HUES6 (cell line): ENCODE measurements at regions not wholly inside any gene's neighbourhood (a gene's known extent, or its start where the extent isn't known, plus 50 kb on each side); places are given as distances from the start of the nearest gene placed in this dataset.
"Not testable (repeated sequence)": the region's sequence is repeated elsewhere in the genome, so short reads cannot be mapped to it uniquely, and the experiment has no call there.

Experiments
- H3K27ac ChIP-seq: 2 replicates; pipeline ENCODE4 v1.7.0; 2013; ENCODE audit warnings: low read depth, mild to moderate bottlenecking, low read length, inconsistent platforms
- H3K27me3 ChIP-seq: 2 replicates; pipeline ENCODE4 v1.6.1; 2013; ENCODE audit warnings: low read length; ENCODE audit not compliant: control insufficient read depth, insufficient read depth
- H3K36me3 ChIP-seq: 2 replicates; pipeline ENCODE4 v1.6.1; 2013; ENCODE audit warnings: low read length; ENCODE audit not compliant: control insufficient read depth, insufficient read depth
- H3K4me1 ChIP-seq: 2 replicates; pipeline ENCODE4 v1.6.1; 2013; ENCODE audit warnings: low read length; ENCODE audit not compliant: control insufficient read depth, insufficient read depth
- H3K4me3 ChIP-seq: 2 replicates; pipeline ENCODE4 v1.5.1; 2013; ENCODE audit warnings: low read depth, low read length
- H3K9ac ChIP-seq: one replicate; pipeline ENCODE4 v1.6.1; 2013; ENCODE audit warnings: mild to moderate bottlenecking, low read length
- H3K9me3 ChIP-seq: 2 replicates; pipeline ENCODE4 v1.6.1; 2013; ENCODE audit warnings: low read depth, low read length; ENCODE audit not compliant: control insufficient read depth, insufficient read depth

DNA sequence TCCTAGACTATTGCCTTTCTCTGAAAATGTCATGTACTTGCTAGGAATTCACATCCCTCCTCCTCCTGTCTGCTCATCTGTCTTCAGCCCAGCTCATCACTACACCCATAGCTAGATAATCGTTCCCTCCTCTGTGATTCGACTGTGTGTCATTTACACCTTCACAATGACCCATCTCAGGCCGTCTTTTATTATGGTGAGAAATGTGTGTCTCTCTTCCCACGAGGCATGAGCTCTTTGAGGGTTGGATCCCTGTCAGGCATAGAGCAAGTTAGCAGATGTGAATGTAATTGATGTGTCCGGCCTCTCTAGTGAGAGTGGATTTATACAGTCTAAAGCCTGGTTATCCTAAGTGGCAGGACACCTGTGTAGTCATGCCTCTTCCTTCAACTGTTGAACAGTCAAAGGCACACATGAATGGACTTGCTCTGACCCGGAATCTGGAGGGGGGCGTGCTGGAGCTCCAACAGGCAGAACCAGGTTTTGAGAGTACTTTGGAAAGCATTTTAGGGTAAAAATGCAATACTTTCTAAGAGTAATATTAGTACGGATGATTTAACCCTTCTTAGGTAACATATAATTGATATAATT is 182.1 kb downstream of the UTRN start:
- Histone ChIP-seq H3K27ac (no peak overlapping the region), H3K4me1 (peaks cover 16% of the 10 kb centered on the region), H3K27me3 (no peaks in the 10 kb centered on the region), H3K9me3 (peaks cover 18% of the 10 kb centered on the region), H3K36me3 (peaks cover 17% of the 10 kb centered on the region), H3K9ac (no peak overlapping the region), H3K4me3 (no peak overlapping the region)

DNA sequence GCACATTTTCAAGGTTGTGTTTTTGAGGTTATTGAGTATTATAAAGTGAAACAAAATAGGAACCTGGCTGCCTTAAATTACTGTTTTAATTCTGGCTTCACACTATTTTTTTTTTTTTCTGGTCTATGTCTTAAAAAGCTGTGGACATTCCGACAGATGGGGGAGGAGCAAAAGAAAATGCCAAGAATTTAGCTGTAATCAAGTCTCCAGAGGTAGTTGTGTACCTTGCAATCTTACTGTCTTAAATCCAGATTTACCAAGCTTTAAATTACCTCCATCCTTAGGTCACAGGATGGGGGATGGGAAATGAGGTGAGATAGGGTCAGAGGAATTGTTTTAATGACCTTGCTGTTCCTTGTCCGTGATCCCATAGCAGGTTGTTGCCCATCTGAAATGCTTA is 182.8 kb downstream of the UTRN start:
- Histone ChIP-seq H3K27ac (no peak overlapping the region), H3K27me3 (no peaks in the 10 kb centered on the region), H3K4me1 (peaks cover 16% of the 10 kb centered on the region), H3K9ac (no peak overlapping the region), H3K36me3 (peaks cover 16% of the 10 kb centered on the region), H3K9me3 (peaks cover 18% of the 10 kb centered on the region), H3K4me3 (no peak overlapping the region)

DNA sequence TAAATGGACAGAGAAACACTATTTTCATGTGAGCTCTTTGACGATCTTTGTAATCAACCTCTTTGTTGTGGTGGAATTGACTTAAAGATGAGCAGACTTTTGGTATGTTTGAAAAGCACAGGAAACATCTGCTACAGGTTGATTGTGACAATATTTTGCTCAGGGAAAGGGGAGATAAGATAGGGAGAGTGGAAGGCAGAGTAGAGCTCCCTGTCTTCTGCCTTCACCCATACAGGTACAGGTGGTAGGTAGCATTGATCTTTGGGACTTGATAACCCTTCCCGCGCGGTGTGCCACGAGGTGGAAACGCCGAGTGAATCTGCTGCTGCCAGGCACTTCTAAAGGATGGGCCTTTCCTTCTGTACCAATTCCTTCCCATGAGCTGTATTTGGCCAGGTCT is 183.6 kb downstream of the UTRN start:
- Histone ChIP-seq H3K27me3 (no peaks in the 10 kb centered on the region), H3K4me1 (peaks cover 16% of the 10 kb centered on the region), H3K9me3 (peaks cover 18% of the 10 kb centered on the region), H3K4me3 (no peak overlapping the region), H3K36me3 (peaks cover 13% of the 10 kb centered on the region), H3K27ac (no peak overlapping the region), H3K9ac (no peak overlapping the region)

DNA sequence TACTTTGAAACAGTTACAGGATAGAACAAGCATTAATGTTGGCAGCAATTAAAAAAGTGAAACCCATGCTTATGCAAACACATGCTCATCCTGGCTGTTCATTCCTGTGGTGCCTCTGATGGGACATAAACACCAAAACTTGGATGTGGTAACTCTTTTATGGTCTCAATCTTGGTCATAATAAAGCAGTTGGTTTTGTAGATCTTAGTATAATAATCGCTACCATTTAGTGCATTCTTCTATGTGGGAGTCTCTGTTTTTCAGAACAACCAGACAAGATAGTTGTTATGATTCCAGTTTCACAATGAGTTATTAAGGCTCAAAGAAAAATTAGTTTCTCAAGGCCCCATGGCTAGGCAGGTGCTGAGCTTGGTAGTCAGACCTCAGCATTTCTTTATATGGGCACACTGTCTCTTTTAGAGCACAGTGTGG is 184.0 kb downstream of the UTRN start:
- Histone ChIP-seq H3K36me3 (peaks cover 15% of the 10 kb centered on the region), H3K27ac (no peak overlapping the region), H3K4me1 (peaks cover 16% of the 10 kb centered on the region), H3K4me3 (no peak overlapping the region), H3K9ac (no peak overlapping the region), H3K27me3 (no peaks in the 10 kb centered on the region), H3K9me3 (peaks cover 18% of the 10 kb centered on the region)

DNA sequence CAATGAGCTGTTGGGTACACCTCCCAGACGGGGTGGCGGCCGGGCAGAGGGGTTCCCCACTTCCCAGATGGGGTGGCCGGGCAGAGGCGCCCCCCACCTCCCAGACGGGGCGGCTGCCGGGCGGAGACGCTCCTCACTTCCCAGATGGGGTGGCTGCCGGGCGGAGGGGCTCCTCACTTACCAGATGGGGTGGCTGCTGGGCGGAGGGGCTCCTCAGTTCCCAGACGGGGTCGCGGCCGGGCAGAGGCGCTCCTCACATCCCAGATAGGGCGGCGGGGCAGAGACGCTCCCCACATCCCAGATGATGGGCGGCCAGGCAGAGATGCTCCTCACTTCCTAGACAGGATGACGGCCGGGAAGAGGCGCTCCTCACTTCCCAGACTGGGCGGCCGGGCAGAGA is 185.1 kb downstream of the UTRN start:
- H3K36me3 ChIP-seq = peaks cover 25% of the 10 kb centered on the region
- H3K9me3 ChIP-seq = peaks cover 18% of the 10 kb centered on the region
- H3K27me3 ChIP-seq, H3K4me3 ChIP-seq, H3K27ac ChIP-seq, H3K9ac ChIP-seq: not testable (repeated sequence)
- H3K4me1 ChIP-seq = peaks cover 16% of the 10 kb centered on the region

DNA sequence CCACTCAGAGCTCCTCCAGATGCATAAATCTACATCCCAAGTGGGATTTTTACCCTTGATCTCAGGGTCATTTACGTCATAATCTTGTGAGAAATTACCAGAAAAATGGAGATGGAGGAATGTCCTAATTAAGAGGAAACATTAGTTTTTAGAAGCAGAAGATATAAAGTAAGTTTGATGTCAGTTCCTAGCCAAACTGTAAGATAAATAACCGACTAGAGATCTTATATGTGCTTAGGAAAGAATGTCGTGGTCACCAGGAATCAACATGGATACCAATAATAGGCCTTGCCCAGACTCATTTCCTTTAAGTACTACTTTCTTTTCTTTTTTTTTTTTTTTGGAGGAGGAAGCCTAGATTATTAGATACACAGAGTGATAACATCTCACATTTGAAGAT is 186.9 kb downstream of the UTRN start:
- no peaks in the 10 kb centered on the region for H3K27me3 ChIP-seq
- peaks cover 11% of the 10 kb centered on the region for H3K4me1 ChIP-seq
- H3K36me3 ChIP-seq = peaks cover 28% of the 10 kb centered on the region
- peaks cover 18% of the 10 kb centered on the region for H3K9me3 ChIP-seq
- no peak overlapping the region for H3K9ac ChIP-seq
- H3K4me3 ChIP-seq = no peak overlapping the region
- no peak overlapping the region for H3K27ac ChIP-seq

DNA sequence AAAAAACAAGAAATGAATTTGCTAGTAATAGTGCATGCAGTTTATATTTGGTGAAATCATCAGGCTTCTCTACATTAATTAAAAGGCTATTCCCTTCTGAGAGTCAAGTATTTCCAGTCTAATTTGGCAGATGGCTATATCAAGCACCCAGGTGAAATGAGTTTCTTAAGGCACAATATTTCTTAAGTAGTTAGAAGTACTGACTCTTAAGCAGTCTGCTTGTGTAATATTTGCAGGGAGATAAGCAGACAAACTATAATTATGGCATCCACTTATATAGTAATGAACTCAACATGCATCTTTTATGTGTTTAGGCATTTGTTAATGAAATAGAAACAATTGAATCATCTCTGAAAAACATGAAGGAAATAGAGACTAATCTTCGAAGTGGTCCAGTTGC is 189.2 kb downstream of the UTRN start:
- H3K27me3 ChIP-seq = no peaks in the 10 kb centered on the region
- H3K9ac ChIP-seq = no peak overlapping the region
- no peak overlapping the region for H3K4me3 ChIP-seq
- no peaks in the 10 kb centered on the region for H3K4me1 ChIP-seq
- no peak overlapping the region for H3K27ac ChIP-seq
- peaks cover 11% of the 10 kb centered on the region for H3K9me3 ChIP-seq
- H3K36me3 ChIP-seq = peaks cover 27% of the 10 kb centered on the region

DNA sequence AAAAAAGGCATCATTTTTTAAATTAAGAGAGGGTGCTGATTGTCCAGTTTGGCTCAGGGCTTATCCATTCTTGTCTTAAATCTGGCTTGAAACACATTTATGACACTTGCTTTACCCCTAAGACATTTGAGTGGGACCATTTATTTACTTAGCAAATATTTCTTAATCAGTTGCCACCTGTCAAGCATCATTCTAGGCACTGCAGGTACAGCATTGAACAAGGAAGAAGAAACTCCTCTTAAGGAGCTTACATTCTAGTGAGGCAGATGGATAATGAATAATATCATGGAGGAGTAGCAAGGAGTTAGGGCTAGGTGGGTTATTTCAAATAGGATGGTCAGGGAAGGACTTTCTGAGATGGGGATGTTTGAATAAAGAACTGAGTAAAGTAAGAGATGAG is 189.8 kb downstream of the UTRN start:
- H3K27me3 ChIP-seq = no peaks in the 10 kb centered on the region
- peaks cover 27% of the 10 kb centered on the region for H3K36me3 ChIP-seq
- no peak overlapping the region for H3K27ac ChIP-seq
- no peaks in the 10 kb centered on the region for H3K4me1 ChIP-seq
- H3K9ac ChIP-seq = no peak overlapping the region
- H3K4me3 ChIP-seq = no peak overlapping the region
- peaks cover 10% of the 10 kb centered on the region; the same call in 1 of the 2 replicates for H3K9me3 ChIP-seq

DNA sequence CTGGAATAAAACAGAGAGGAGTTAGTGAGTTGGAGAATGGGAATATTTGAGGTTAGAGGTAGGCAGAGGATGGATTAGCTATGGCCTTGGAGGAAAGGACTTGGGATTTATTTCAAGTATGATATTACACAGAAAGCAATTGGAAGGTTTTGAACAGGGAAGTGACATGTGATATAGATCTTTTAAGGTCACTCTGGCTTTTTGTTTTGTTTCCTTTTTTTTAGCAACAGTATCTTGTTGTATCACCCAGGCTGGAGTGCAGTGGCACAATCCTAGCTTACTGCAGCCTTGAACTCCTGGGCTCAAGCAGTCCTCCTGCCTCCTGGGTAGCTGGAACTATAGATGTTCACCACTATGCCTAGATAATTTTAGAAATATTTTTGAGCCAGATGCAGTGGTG is 190.3 kb downstream of the UTRN start:
- Histone ChIP-seq H3K9me3 (0 out of 2 replicates have a peak, but pooled peaks cover 9% of the 10 kb centered on the region), H3K4me1 (no peaks in the 10 kb centered on the region), H3K9ac (no peak overlapping the region), H3K27ac (no peak overlapping the region), H3K36me3 (peaks cover 32% of the 10 kb centered on the region), H3K4me3 (no peak overlapping the region), H3K27me3 (no peaks in the 10 kb centered on the region)

DNA sequence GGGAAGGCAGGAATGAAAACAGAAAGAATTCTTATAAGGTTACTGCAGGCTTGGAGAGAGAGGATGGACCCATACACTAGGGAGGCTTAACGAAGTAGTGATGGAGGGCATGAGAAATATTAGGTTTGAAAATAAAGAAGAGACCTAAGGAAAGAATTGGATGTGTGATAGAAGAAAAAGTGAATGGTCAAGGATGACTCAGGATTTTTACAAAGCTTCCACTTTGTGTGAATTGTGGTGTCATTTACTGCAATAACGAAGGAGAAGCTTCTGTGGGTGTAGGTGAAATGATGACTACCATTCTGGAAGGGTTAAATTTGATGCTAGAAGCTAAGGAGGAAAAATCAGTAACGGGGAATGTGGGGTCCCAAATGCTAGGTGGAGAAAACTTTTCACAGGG is 191.2 kb downstream of the UTRN start:
- no peak overlapping the region for H3K9ac ChIP-seq

DNA sequence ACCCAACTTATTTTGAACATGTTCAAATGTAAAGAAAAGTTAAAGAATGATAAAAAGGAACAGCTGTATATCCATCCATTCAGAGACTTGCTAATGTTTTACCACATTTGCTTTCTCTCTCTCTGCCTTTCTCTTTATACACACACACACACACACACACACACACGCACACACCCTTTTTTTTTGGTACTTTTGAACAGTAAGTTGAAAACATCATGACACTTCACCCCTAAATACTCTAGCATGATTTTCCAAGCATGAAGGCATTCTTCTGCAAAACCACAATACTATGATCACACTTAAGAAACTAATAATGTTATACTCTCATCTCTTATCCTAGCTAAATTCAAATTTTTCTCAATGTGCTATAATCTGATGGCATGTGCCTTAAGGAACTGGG is 192.3 kb downstream of the UTRN start:
- Histone ChIP-seq H3K4me3 (no peak overlapping the region), H3K9ac (no peak overlapping the region), H3K27me3 (no peaks in the 10 kb centered on the region), H3K9me3 (no peaks in the 10 kb centered on the region), H3K4me1 (no peaks in the 10 kb centered on the region), H3K36me3 (peaks cover 31% of the 10 kb centered on the region), H3K27ac (no peak overlapping the region)

More for the DNA sequence above, 191.2 kb downstream of the UTRN start:
- Histone ChIP-seq H3K27ac (no peak overlapping the region), H3K4me1 (no peaks in the 10 kb centered on the region), H3K9me3 (0 out of 2 replicates have a peak, but pooled peaks cover 3% of the 10 kb centered on the region), H3K27me3 (no peaks in the 10 kb centered on the region), H3K36me3 (peaks cover 34% of the 10 kb centered on the region), H3K4me3 (no peak overlapping the region)

DNA sequence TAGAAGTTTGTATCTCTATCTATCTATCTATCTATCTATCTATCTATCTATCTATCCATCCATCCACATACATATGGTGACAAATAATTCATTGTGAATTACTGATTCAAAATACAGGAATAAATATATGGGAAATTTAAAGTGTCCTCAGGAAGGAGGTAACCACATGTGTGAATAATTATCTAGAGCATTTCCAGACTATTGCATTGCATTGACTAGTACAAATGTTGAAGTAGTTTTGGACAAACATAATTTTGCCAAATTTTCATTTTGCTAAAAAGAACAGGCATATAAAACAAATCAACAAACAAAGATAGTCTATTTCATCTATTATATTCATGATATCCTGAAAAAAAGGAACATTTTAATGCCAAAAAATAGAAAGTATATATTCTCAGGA is 192.7 kb downstream of the UTRN start:
- Histone ChIP-seq H3K27ac (no peak overlapping the region), H3K9me3 (no peaks in the 10 kb centered on the region), H3K4me1 (no peaks in the 10 kb centered on the region), H3K9ac (no peak overlapping the region), H3K4me3 (no peak overlapping the region), H3K27me3 (no peaks in the 10 kb centered on the region), H3K36me3 (peaks cover 31% of the 10 kb centered on the region)
